NT2/D1 (cell line): ENCODE measurements at regions not wholly inside any gene's neighbourhood (a gene's known extent, or its start where the extent isn't known, plus 50 kb on each side); places are given as distances from the start of the nearest gene placed in this dataset.

Source experiments
- YY1 ChIP-seq: IDR thresholded peaks from 2 replicates; pipeline ENCODE4 v1.6.1; 2011; ENCODE audit not compliant: insufficient read length, insufficient read depth
- ZNF274 ChIP-seq: IDR thresholded peaks from 2 replicates; pipeline ENCODE4 v1.6.1; 2011; ENCODE audit warnings: mild to moderate bottlenecking, low read depth, low read length

DNA sequence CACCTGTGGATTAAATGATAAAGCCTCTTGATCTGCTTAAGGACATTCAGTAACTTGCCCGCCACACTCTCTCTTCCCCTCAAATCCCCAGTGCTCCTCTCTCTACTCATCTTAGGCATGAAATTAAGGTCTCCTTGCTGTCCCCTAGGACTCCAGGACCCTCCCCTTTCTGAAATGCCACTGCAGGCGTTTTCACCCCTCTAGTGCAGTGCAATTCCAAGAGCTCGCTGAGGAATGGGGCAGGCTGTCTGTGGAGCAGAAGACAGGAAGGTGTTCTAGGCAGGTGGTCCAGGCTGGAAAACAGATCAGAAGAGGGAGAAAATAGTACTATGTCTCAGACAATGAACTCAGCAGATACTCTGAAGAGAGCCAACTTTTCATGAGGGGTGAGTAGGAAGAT is 55.8 kb upstream of the ARHGAP42 start:
- TF ChIP-seq YY1, result no peak
- TF ChIP-seq ZNF274, result no peak
